TTC549 (cell line): ENCODE measurements at regions not wholly inside any gene's neighbourhood (a gene's known extent, or its start where the extent isn't known, plus 50 kb on each side); places are given as distances from the start of the nearest gene placed in this dataset.
"Not testable (repeated sequence)": the region's sequence is repeated elsewhere in the genome, so short reads cannot be mapped to it uniquely, and the experiment has no call there.

Experiments used
- FAIRE-seq: peaks from 2 replicates; lab custom pipeline; 2012; peaks lifted over from hg19 to GRCh38; lab: Jason Lieb, UNC

GRCh38 chr2:87683451-87683850 lies 64.4 kb upstream of the PLGLB2 start:
- FAIRE-seq = not testable (repeated sequence)

GRCh38 chr2:87683961-87684360 lies 63.9 kb upstream of the PLGLB2 start:
- not testable (repeated sequence) for FAIRE-seq

GRCh38 chr2:87685558-87685957 lies 62.3 kb upstream of the PLGLB2 start:
- FAIRE-seq = not testable (repeated sequence)

GRCh38 chr2:87686873-87687549 lies 60.9 kb upstream of the PLGLB2 start:
- not testable (repeated sequence) for FAIRE-seq

- not testable (repeated sequence) for FAIRE-seq
These were observed 60.2 kb upstream of the PLGLB2 start for GRCh38 chr2:87687550-87688270.

GRCh38 chr2:87691899-87692592 lies 55.8 kb upstream of the PLGLB2 start:
- FAIRE-seq = not testable (repeated sequence)

GRCh38 chr2:87692914-87693313 lies 55.0 kb upstream of the PLGLB2 start:
- FAIRE-seq = not testable (repeated sequence)

GRCh38 chr2:87693882-87694281 lies 54.0 kb upstream of the PLGLB2 start:
- not testable (repeated sequence) for FAIRE-seq

- not testable (repeated sequence) for FAIRE-seq
These were observed 52.1 kb upstream of the PLGLB2 start for GRCh38 chr2:87695596-87696323.
